ENCODE measurements at regions not wholly inside any gene's neighbourhood (a gene's known extent, or its start where the extent isn't known, plus 50 kb on each side); places are given as distances from the start of the nearest gene placed in this dataset.

DNA sequence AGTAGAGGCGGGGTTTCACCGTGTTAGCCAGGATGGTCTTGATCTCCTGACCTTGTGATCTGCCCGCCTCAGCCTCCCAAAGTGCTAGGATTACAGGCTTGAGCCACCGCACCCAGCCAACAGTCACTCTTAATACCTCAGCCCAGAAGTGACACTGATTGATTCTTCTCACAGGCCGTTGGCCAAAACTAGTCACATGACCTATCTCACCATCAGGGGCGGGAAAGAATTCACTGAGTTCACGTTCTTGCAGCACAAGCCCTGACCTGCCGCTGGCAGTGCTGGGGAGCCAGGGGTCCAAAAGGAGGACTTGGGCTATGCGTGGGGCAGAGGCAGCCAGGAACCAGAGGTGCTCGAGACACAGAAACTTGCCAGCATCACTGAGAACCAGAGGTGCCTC lies 55.0 kb upstream of the CPLX2 start:
- no peaks in the 10 kb centered on the region for H3K36me3 Mint-ChIP-seq (ENCODE audit: low read depth)
- no peak overlapping the region for H3K27ac Mint-ChIP-seq
- H3K4me1 Mint-ChIP-seq (ENCODE audit: low read depth): peaks cover 3% of the 10 kb centered on the region
- H3K27me3 Mint-ChIP-seq: peaks cover 25% of the 10 kb centered on the region
- no peak overlapping the region for H3K4me3 Mint-ChIP-seq
- no peak for DNase-seq
- H3K9me3 Mint-ChIP-seq: no peaks in the 10 kb centered on the region

GRCh38 chr5:175819090-175819425 lies 52.3 kb upstream of the CPLX2 start:
- no peaks in the 10 kb centered on the region for H3K36me3 Mint-ChIP-seq (ENCODE audit: low read depth)
- H3K27me3 Mint-ChIP-seq: peaks cover 30% of the 10 kb centered on the region
- H3K4me1 Mint-ChIP-seq (ENCODE audit: low read depth): peaks cover 19% of the 10 kb centered on the region
- H3K9me3 Mint-ChIP-seq: no peaks in the 10 kb centered on the region
- no peak overlapping the region for H3K4me3 Mint-ChIP-seq
- H3K27ac Mint-ChIP-seq: no peak overlapping the region
- no peak for DNase-seq

- no peak overlapping the region for H3K27ac Mint-ChIP-seq
- H3K27me3 Mint-ChIP-seq: peaks cover 39% of the 10 kb centered on the region
- H3K4me1 Mint-ChIP-seq (ENCODE audit: low read depth): peaks cover 19% of the 10 kb centered on the region
- no peaks in the 10 kb centered on the region for H3K9me3 Mint-ChIP-seq
- DNase-seq: no peak
- H3K4me3 Mint-ChIP-seq: no peak overlapping the region
- no peaks in the 10 kb centered on the region for H3K36me3 Mint-ChIP-seq (ENCODE audit: low read depth)
Measured at GRCh38 chr5:175820230-175820629, 51.1 kb upstream of the CPLX2 start.

Data from activated T-cell treated with anti-CD3 and anti-CD28 coated beads, Interleukin-2, amount 50 U/mL, for 24 hours (primary cell).